NB4 (cell line): ENCODE measurements at regions not wholly inside any gene's neighbourhood (a gene's known extent, or its start where the extent isn't known, plus 50 kb on each side); places are given as distances from the start of the nearest gene placed in this dataset.

Source experiments
- DNase-seq: peaks from one replicate; pipeline ENCODE4 v3.0.0; 2010; ENCODE audit warnings: low read depth
- H3K4me3 ChIP-seq: one replicate; pipeline ENCODE4 v1.5.1; 2011; ENCODE audit warnings: mild to moderate bottlenecking, low read depth, low read length, moderate library complexity
- CTCF ChIP-seq: IDR thresholded peaks from one replicate; pipeline ENCODE4 v1.5.1; 2012; ENCODE audit warnings: low read depth, low read length
- MYC ChIP-seq: IDR thresholded peaks from 2 replicates; pipeline ENCODE4 v1.6.1; 2011; ENCODE audit warnings: low read depth, low read length
- POLR2A ChIP-seq: IDR thresholded peaks from 2 replicates; pipeline ENCODE4 v1.6.1; 2011; ENCODE audit warnings: mild to moderate bottlenecking; ENCODE audit not compliant: insufficient read length; ENCODE audit errors: extremely low read depth
- TF ChIP-seq, protein P1 (sequence below): IDR thresholded peaks from 2 replicates; pipeline ENCODE4 v1.6.1; 2011; ENCODE audit warnings: low read depth, low read length

GRCh38 chr4:18138076-18138665 is 116.6 kb upstream of the LCORL start:
- DNase-seq = no peak
- no peak for TF ChIP-seq MYC
- TF ChIP-seq POLR2A = no peak
- no peak for TF ChIP-seq CTCF
- TF ChIP-seq, protein P1, sequence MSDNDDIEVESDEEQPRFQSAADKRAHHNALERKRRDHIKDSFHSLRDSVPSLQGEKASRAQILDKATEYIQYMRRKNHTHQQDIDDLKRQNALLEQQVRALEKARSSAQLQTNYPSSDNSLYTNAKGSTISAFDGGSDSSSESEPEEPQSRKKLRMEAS = no peak
- H3K4me3 ChIP-seq = no peak overlapping the region

- no peak for DNase-seq
- TF ChIP-seq, protein P1 = no peak
- TF ChIP-seq MYC = no peak
- TF ChIP-seq POLR2A = no peak
- no peak for TF ChIP-seq CTCF
- no peak overlapping the region for H3K4me3 ChIP-seq
Measured at GRCh38 chr4:18134111-18134510, 112.6 kb upstream of the LCORL start.

- no peak for DNase-seq
- TF ChIP-seq, protein P1 = no peak
- TF ChIP-seq MYC = no peak
- TF ChIP-seq POLR2A = no peak
- H3K4me3 ChIP-seq = no peak overlapping the region
Measured at GRCh38 chr4:18130256-18130655, 108.7 kb upstream of the LCORL start.

- TF ChIP-seq POLR2A (no peak), MYC (no peak), CTCF (no peak)
- TF ChIP-seq, protein P1 = no peak
- DNase-seq = no peak
- no peak overlapping the region for H3K4me3 ChIP-seq
Measured at GRCh38 chr4:18128241-18128640, 106.7 kb upstream of the LCORL start.

- TF ChIP-seq MYC = no peak
- no peak for TF ChIP-seq CTCF
- no peak for TF ChIP-seq POLR2A
- TF ChIP-seq, protein P1 = no peak
- DNase-seq = no peak
Measured at GRCh38 chr4:18127030-18127429, 105.5 kb upstream of the LCORL start.

DNA sequence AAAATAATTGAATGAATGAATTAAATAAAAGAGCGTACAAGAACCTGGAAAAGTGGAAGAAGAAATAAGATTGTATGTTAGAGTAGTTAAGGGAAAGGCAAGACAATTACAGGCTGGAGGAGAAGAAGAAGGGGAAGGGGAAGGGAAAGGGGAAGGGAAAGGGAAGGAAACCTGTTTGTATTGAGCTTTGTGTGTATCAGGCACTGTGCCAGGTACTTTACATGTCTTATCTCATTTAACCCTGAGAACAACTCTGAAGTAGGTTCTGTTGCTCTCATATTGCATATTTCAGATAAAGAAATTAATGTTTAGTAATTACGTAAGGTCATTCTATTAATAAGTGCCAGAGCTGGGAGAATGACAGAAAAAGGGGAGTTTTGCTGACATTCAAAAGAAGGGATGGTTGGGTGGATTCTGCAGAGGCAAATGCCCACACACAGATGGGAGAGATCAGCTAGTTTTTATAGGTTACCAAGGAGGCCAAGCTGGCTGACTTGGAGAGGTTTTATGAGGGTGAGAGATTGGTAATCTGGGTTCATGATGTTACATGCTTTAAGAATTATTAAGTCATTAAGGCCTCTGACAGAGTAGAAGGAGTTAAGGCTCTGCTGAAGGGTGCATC is 92.3 kb upstream of the LCORL start:
- TF ChIP-seq MYC = no peak
- TF ChIP-seq, protein P1 = no peak
- no peak for TF ChIP-seq POLR2A
- no peak for TF ChIP-seq CTCF
- H3K4me3 ChIP-seq = no peak overlapping the region

More at GRCh38 chr4:18127030-18127429, 105.5 kb upstream of the LCORL start:
- no peak overlapping the region for H3K4me3 ChIP-seq

More for the DNA sequence above, 92.3 kb upstream of the LCORL start:
- DNase-seq = no peak
